ENCODE measurements at regions not wholly inside any gene's neighbourhood (a gene's known extent, or its start where the extent isn't known, plus 50 kb on each side); places are given as distances from the start of the nearest gene placed in this dataset.
"Not testable (repeated sequence)": the region's sequence is repeated elsewhere in the genome, so short reads cannot be mapped to it uniquely, and the experiment has no call there.

- Histone ChIP-seq H3K36me3 (no peaks in the 10 kb centered on the region), H3K9me3 (no peaks in the 10 kb centered on the region), H3K4me1 (peaks cover 11% of the 10 kb centered on the region; the same call in 1 of the 2 replicates), H3K4me3 (no peak overlapping the region), H3K4me2 (no peak overlapping the region), H3K9ac (no peak overlapping the region), H3K27me3 (no peaks in the 10 kb centered on the region), H3K27ac (no peak overlapping the region), H4K20me1 (no peaks in the 10 kb centered on the region)
- no peak for TF ChIP-seq Cebpa-rat (IDR thresholded peaks at IDR 0.05)
These were observed 382.4 kb downstream of the TMEM38B start for GRCh38 chr9:106076711-106077110.

GRCh38 chr9:106077731-106078130 is 383.4 kb downstream of the TMEM38B start:
- Histone ChIP-seq H3K9me3 (no peaks in the 10 kb centered on the region), H3K27me3 (no peaks in the 10 kb centered on the region)
- no peak for TF ChIP-seq Cebpa-rat (IDR thresholded peaks at IDR 0.05)

GRCh38 chr9:106082621-106083020 is 388.3 kb downstream of the TMEM38B start:
- H3K27me3 ChIP-seq = no peaks in the 10 kb centered on the region
- H3K36me3 ChIP-seq = no peaks in the 10 kb centered on the region
- H4K20me1 ChIP-seq = no peaks in the 10 kb centered on the region
- no peak for TF ChIP-seq Cebpa-rat (IDR thresholded peaks at IDR 0.05)
- H3K4me2 ChIP-seq = no peak overlapping the region
- no peak overlapping the region for H3K4me3 ChIP-seq
- no peak overlapping the region for H3K27ac ChIP-seq
- H3K9me3 ChIP-seq = peaks cover 18% of the 10 kb centered on the region
- no peak overlapping the region for H3K9ac ChIP-seq
- peaks cover 20% of the 10 kb centered on the region; the same call in 1 of the 2 replicates for H3K4me1 ChIP-seq

More at GRCh38 chr9:106077731-106078130, 383.4 kb downstream of the TMEM38B start:
- Histone ChIP-seq H3K4me3 (no peak overlapping the region), H4K20me1 (no peaks in the 10 kb centered on the region), H3K27ac (no peak overlapping the region), H3K4me1 (peaks cover 11% of the 10 kb centered on the region; the same call in 1 of the 2 replicates), H3K9ac (no peak overlapping the region), H3K36me3 (no peaks in the 10 kb centered on the region), H3K4me2 (no peak overlapping the region)

- Histone ChIP-seq H3K4me1 (peaks cover 20% of the 10 kb centered on the region; the same call in 1 of the 2 replicates), H3K27me3 (no peaks in the 10 kb centered on the region), H3K9ac (no peak overlapping the region), H3K4me3 (no peak overlapping the region), H3K36me3 (no peaks in the 10 kb centered on the region), H3K4me2 (no peak overlapping the region), H3K9me3 (peaks cover 37% of the 10 kb centered on the region), H3K27ac (no peak overlapping the region), H4K20me1 (no peaks in the 10 kb centered on the region)
- TF ChIP-seq Cebpa-rat (IDR thresholded peaks at IDR 0.05) = no peak
These were observed 390.4 kb downstream of the TMEM38B start for GRCh38 chr9:106084702-106085101.

GRCh38 chr9:106085479-106085878 is 391.1 kb downstream of the TMEM38B start:
- H3K27me3 ChIP-seq = no peaks in the 10 kb centered on the region
- no peak for TF ChIP-seq Cebpa-rat (IDR thresholded peaks at IDR 0.05)
- H3K9me3 ChIP-seq = peaks cover 40% of the 10 kb centered on the region
- no peaks in the 10 kb centered on the region for H4K20me1 ChIP-seq
- no peak overlapping the region for H3K27ac ChIP-seq
- no peaks in the 10 kb centered on the region for H3K36me3 ChIP-seq
- peaks cover 20% of the 10 kb centered on the region; the same call in 1 of the 2 replicates for H3K4me1 ChIP-seq
- H3K4me2 ChIP-seq = no peak overlapping the region
- H3K9ac ChIP-seq = no peak overlapping the region
- no peak overlapping the region for H3K4me3 ChIP-seq

- Histone ChIP-seq H3K9me3 (peaks cover 27% of the 10 kb centered on the region), H3K9ac (no peak overlapping the region), H4K20me1 (no peaks in the 10 kb centered on the region), H3K4me3 (no peak overlapping the region), H3K36me3 (no peaks in the 10 kb centered on the region), H3K27me3 (no peaks in the 10 kb centered on the region), H3K4me2 (no peak overlapping the region), H3K4me1 (no peaks in the 10 kb centered on the region), H3K27ac (no peak overlapping the region)
- no peak for TF ChIP-seq Cebpa-rat (IDR thresholded peaks at IDR 0.05)
These were observed 397.7 kb downstream of the TMEM38B start for GRCh38 chr9:106092083-106092482.

GRCh38 chr9:106102821-106103220 is 408.5 kb downstream of the TMEM38B start:
- Histone ChIP-seq H3K27ac (peak overlapping the region; percentile 45; the same call in 1 of the 2 replicates), H3K4me1 (peaks cover 45% of the 10 kb centered on the region), H3K9ac (no peak overlapping the region), H3K4me3 (no peak overlapping the region), H3K27me3 (no peaks in the 10 kb centered on the region), H3K36me3 (no peaks in the 10 kb centered on the region), H3K4me2 (peak overlapping the region; percentile 70), H4K20me1 (no peaks in the 10 kb centered on the region), H3K9me3 (no peaks in the 10 kb centered on the region)
- no peak for TF ChIP-seq Cebpa-rat (IDR thresholded peaks at IDR 0.05)

- Histone ChIP-seq H3K4me2 (peak overlapping the region; percentile 70), H3K36me3 (no peaks in the 10 kb centered on the region), H3K9ac (no peak overlapping the region), H3K27me3 (no peaks in the 10 kb centered on the region), H3K4me1 (peaks cover 45% of the 10 kb centered on the region), H3K27ac (peak overlapping the region; percentile 55; the same call in 1 of the 2 replicates), H4K20me1 (no peaks in the 10 kb centered on the region), H3K9me3 (no peaks in the 10 kb centered on the region), H3K4me3 (no peak overlapping the region)
- TF ChIP-seq Cebpa-rat (IDR thresholded peaks at IDR 0.05) = no peak
These were observed 410.5 kb downstream of the TMEM38B start for GRCh38 chr9:106104887-106105286.

GRCh38 chr9:106106396-106106795 is 412.1 kb downstream of the TMEM38B start:
- H3K4me1 ChIP-seq = peaks cover 45% of the 10 kb centered on the region
- no peaks in the 10 kb centered on the region for H3K27me3 ChIP-seq
- peak overlapping the region; percentile 70; the same call in 1 of the 2 replicates for H3K4me2 ChIP-seq

GRCh38 chr9:106107716-106108115 is 413.4 kb downstream of the TMEM38B start:
- Histone ChIP-seq H3K4me3 (no peak overlapping the region), H3K4me2 (no peak overlapping the region), H3K27ac (no peak overlapping the region), H3K27me3 (no peaks in the 10 kb centered on the region), H4K20me1 (no peaks in the 10 kb centered on the region), H3K36me3 (no peaks in the 10 kb centered on the region), H3K4me1 (peaks cover 39% of the 10 kb centered on the region), H3K9me3 (no peaks in the 10 kb centered on the region), H3K9ac (no peak overlapping the region)
- TF ChIP-seq Cebpa-rat (IDR thresholded peaks at IDR 0.05) = no peak

More at GRCh38 chr9:106106396-106106795, 412.1 kb downstream of the TMEM38B start:
- no peak for TF ChIP-seq Cebpa-rat (IDR thresholded peaks at IDR 0.05)
- H3K4me3 ChIP-seq = no peak overlapping the region
- no peaks in the 10 kb centered on the region for H4K20me1 ChIP-seq
- no peak overlapping the region for H3K9ac ChIP-seq
- no peaks in the 10 kb centered on the region for H3K36me3 ChIP-seq
- no peak overlapping the region; the same call in 1 of the 2 replicates for H3K27ac ChIP-seq
- H3K9me3 ChIP-seq = no peaks in the 10 kb centered on the region

- not testable (repeated sequence) for H3K36me3 ChIP-seq, H3K27ac ChIP-seq, H3K4me2 ChIP-seq, H3K4me3 ChIP-seq, H3K9me3 ChIP-seq, H3K27me3 ChIP-seq, H3K9ac ChIP-seq, H4K20me1 ChIP-seq
- H3K4me1 ChIP-seq = peaks cover 19% of the 10 kb centered on the region
These were observed 415.4 kb downstream of the TMEM38B start for GRCh38 chr9:106109706-106110105.
